HG03442 (cell line): ENCODE measurements at regions not wholly inside any gene's neighbourhood (a gene's known extent, or its start where the extent isn't known, plus 50 kb on each side); places are given as distances from the start of the nearest gene placed in this dataset.
A peak's percentile ranks its signal among the peaks of the same experiment; 100 is the strongest.

Experiments
- ATAC-seq: cut with Tn5 transposase; IDR thresholded peaks from one replicate; pipeline ENCODE4 v1.9.1; 2021; ENCODE audit warnings: mild to moderate bottlenecking, moderate library complexity; ENCODE audit not compliant: unreplicated experiment

DNA sequence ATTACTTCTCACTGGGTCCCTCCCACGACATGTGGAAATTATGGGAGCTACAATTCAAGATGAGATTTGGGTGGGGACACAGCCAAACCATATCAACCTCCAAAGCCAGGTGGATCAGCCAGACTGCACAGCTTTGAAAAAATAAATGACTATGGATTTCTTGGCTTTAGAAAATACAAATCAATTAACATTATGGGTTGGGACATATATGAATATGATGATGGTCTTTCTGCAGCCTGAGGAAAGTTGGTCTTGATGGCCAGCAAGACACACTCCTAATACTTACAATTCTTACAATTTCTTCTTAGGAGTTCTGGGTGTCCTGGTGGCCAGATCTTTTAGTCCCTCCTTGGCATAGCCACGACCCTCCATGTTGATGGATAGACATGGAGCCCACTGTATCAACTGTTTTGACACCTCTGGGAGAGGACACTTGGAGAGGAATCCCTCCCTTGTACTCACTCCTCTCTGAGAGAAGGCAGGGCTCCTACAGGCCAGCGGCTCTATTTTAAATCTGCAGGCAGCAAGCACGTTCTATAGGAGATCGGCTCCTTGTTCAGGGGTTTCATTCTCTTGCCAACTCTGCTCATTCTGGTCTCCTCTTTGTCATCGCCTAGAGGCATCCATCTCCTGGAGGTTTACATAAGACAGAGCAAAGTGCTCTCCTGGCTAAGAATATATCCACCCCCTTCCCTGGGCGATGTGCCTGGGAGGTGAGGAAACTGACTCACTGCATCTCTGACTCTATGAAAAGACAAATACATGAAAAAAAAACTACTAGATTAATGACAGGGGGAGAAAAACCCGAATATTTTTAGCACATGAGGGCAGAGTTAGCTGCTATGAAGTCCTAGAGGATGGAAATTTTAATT, 145.9 kb downstream of the CARTPT start:
- ATAC-seq: no peak

DNA sequence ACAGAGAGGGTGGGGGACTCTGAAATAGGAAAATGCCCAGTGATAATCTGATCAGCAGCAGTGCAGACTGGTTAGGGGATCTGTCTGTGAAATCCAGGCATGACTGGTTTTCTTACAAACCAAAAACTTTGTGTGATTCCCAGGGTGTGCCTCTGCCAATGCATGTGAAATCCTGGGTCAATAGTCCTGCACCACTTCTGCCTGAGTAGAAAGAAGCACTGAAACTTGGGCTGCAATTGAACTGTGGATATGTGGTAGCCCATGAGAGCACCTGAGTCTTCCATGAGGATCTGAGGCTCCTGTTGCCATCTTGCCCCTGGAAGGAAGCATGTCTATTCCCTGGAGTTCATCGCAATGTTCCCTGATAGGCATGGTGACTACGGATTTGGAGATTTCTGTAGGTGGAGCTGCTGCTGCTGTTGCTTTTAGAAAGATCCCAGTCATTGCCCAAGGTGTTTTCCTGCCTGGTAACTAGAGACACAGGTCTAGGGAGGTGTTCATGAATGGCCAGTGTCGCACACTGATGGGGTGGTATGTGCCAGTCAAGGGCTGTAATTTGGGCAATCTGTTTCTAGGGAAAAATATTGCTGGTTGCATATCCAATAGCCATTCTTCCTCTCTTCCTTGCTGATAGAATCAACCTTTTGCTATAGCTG, 146.7 kb downstream of the CARTPT start:
- no peak for ATAC-seq

DNA sequence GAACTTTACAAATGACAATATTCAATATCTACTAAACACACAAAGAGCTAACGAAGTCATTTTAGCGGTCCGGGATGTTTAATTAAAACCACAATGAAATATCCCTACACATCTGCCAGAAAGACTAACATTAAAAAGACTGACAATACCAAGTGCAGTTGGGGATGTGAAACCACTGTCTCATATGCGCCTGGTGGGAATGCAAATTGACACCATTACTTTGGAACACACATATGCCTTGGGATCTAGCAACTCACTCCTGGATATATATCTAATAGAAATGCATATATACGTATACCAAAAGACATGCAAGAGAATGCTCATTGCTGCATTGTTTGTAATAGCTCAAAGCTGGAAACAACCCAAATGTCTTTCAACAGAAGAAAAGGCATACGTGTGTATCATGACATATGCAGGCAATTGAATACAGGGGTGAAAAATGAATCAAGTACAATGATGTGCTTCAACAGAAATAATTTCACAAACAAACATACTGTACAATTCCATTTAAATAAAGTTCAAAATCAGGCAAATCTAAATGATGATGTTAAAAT, 153.3 kb downstream of the CARTPT start:
- no peak for ATAC-seq

DNA sequence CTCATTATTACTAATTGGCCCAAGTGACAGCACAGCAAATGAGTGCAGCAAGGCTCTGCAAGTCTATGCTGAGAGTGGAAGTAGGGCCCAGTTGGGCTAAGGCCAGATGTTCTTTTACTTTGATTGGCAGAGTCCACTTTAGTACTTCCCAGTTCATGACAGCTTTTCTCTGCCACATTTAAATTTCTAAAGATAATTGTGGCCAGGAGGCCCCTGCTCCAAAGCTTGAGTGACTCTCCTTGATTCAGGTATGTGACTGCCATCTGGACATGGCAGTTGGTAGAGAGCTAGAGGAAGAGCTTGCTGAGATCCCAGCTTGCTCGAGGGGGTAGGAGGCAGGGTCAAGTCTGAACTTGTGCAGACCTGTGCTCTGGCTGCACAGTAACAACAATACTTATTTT, 154.1 kb downstream of the CARTPT start:
- ATAC-seq: no peak

DNA sequence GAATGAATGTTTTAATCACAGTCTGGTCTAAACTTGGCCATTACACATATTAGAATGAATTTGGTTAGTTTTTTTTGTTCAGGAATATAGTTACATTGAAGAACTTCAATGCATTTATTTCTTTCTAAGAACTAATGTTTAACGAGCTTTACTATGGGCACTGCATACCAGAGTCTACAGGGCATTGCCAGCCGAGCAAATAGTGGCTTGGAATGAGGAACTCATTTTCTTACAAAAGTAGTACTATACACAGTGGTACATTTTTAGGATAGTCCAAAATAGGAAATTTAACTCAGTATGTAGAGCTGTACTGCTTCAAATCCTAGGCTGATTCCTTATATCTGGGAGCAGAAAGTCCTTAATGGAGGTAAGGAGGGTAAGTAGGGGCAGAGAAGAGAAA, 155.4 kb downstream of the CARTPT start:
- no peak for ATAC-seq

DNA sequence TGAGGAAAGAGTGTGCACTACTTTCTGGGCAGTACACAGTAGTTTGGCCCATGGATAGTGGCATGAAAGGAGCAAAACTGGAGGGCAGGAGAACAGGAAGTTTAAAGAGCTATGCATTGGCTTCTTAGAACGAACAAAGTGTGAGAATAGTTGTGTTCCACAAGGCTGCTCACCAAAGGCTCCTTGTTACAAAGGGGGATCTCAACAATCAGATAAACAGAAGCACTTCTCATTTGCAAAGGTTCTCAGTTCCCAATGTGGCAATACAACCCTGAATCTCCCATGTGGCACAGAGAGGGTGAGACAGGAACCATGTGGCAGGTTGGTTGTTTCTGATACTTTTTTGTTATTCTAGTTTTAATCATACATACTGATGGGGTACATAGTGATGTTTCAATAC, 158.4 kb downstream of the CARTPT start:
- no peak for ATAC-seq

DNA sequence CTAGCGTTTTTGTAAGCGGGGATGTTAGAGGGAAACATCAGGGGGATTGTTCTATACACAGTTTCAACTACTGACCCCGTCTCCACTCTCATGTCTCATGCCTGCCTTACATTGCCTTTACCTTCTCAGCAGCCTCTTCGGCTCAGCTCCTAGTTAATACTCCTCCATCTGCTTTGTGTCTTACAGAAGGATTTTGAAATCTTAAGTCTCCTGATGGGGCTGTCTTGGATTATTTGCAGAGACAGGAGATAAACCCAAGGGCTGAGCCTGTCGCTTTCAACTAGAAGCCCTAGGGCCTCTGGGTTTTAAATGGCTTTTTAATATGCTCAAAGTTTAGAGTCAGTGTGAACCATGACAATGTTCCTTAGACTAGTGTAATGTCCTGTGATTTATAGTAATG, 161.5 kb downstream of the CARTPT start:
- no peak for ATAC-seq

DNA sequence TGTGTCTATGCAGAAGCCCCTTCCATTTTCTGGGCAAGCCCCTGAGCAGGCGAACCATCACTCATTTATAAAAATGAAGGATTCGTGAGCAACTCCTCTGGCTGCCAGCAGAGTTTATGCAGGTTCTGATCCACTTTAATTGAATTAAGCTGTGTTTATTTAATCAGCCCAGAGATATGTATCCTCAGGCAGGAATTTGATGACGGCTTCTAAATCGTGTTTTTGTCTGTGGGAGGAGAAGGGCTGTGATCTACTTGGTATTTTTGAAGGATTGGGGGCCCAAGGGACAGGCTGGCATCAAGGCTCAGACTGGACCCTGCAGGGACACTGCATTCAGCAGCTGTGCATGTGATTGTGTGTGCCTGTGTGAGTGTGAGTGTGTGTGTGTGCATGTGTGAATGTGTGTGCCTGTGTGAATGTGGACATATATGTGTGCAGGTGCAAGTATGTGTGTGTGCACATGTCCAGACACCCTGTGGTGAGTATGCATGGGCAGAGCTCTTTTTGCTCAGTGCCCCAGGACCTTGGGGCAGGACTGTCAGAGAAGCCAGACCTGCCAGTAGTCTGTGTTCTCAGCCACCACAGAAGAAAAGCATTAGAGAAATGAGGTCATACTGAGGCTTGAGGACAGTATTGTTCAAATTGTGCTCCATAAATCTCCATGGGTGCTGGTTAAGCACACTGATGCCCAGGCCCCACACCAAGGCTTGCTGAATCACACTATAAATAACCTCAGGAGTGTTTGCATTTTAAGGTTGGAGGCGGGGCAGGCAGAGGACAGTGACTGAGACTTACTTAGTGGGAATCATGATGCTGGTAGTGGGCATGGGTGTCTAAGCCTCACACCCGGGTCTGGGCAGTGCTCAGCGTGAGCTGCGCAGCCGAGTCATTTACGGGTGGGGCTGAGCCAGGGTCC, 164.0 kb downstream of the CARTPT start:
- no peak for ATAC-seq

DNA sequence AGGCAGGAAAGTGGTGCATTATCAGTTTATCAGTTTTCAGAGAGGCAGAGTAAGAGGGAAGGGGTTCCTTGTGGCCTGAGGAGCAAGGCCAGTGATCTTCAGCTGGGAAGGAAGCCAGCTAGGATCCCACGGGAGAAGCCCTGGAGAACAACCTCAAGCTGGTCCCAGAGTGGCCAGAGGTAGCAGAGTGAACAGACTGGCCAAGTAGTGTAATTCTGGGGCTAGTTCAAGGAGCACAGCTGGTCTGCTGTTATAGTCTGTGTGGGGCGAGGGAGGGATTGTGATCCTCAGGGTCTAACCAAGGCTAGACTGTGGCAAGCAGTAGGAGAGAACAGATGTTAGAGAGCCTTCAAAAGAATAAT, 164.6 kb downstream of the CARTPT start:
- no peak for ATAC-seq

DNA sequence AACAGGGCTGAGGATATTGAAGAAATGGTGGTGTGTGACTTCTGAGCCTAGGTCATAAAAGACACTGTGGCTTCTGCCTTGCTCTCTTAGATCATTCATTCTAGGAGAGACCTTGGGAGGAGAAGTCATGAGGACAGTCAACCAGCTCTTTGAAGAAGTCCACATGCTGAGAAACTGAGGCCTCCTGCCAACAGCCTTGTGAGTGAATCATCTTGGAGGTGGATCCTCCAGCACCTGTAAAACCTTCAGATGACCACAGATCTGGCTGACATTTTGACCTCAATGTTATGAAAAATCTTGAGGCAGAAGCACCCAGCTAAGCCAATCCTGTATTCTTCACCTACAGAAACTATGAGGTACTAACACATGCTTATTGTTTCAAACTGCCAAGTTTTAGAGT, 165.9 kb downstream of the CARTPT start:
- ATAC-seq: no peak

DNA sequence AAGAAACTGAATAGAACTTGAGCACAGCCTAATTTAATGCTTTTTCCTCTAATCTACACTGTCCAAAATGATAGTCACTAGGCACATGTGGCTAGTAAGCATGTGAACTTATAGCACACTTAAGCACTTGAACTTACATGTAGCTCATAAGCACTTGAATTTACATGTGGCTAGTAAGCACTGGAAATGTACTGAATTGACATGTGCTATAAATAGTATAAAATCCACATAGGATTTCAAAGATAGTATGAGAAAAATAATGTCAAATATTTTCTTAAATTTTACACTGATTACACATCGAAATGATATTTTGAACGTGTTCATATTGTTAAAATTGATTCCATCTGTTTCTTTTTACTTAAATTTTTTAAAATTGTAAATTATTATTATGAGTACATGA, 167.3 kb downstream of the CARTPT start:
- no peak for ATAC-seq

DNA sequence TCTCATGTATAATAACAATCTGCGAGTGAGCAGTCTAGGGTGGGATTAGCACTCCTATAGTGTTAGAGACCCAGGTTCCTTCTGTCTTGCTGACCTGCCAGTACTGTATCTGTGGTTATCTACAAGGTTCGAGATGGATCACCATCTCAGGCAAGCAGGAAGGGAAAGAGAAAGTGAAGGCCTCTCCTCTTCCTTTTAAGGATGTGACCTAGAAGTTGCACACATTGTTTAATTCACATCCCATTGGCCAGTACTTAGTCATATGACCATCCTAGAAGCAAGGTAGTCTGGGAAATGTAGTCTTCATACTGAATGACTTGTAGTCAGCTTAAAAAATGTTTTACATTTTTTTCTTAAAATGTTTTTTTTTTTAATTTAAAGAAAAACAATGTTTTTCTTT, 168.6 kb downstream of the CARTPT start:
- peak; percentile 99 for ATAC-seq

DNA sequence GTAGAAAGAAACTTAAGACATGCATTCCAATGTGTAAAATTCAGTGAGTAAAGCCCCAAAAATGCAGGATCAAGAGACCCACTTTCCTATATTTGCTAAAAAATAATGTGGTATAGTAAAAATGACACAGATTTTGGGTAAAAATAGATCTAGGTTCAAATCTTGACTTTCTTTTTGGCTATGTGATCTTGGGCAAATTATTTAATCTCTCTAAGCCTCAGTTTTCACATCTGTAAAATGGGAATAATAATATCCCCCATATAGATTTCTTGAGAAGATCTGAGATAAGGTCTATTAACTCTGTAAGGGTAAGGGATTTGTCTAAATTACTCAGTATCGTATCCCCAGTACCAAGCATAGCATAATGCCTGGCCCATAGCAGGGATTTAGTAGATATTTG, 172.3 kb downstream of the CARTPT start:
- no peak for ATAC-seq

DNA sequence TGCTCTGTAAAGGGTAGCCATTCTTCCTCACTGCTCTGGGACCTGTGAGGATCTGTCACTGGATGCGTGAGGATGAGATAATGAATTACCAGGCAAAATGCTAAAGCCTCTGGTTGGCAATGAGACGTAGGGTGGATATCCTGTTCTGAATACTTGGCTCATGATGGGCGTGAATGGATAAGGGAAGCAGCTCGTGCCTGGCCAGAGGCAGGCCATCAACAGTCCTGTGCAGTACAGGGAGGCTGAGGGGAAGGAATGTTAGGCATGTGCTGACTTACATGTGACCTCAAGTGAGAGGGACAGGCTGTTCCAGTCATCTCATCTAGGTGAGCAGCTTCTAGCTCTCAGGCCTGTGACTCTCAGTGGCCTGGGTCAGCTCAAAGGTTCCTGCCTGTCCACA, 172.8 kb downstream of the CARTPT start:
- ATAC-seq: no peak

DNA sequence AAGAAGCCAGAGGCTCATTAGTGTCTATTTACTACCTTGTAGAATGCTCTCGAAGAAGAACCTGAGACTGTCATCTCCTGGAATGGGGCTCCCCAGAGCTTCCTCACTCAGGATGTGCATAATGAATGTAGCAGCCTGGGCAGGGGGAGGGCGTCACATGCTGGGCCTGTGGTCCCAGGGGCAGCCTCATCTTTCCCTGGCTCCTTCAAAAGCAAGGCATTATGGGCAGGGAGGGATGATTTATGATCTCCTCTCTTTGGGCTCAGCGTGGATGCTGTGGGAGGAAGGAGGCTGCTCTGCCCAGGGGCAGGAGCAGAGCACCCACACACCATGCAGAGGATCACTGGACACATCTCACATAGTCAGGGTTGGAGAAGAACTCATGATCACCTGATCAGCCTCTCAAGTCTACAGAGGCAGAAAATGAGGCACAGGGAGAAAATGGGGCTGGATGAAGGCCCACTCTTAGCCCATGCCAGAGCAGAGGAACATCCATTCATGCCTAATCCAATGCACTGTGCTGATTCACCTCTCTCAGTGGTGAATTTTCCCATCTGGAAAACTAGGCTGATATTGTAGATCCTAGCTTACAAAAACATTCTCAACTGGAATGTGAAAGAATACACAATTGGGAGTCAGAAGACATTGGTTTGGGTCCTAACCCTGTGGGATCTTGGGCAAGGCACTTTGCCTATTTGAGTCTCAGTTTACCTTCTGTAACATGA, 173.7 kb downstream of the CARTPT start:
- no peak for ATAC-seq

DNA sequence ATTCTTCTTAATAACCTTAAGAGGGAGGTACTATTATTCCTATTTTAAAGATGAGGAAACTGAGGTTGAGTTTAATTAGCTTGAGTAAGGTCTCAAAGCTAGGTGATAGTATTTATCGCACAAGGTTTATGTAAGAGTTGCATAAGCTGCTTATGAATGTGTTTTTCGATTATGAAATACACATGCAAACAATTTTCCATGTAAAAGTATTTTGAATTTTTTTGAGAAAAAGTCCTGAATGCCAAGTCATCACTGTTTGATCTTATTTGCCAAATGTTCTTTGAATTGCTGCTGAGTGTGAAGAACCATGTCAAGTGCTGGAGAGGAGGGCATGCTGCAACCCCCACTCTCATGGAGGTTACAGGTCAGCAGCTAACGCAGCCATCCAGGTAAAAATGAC, 174.4 kb downstream of the CARTPT start:
- ATAC-seq: no peak

DNA sequence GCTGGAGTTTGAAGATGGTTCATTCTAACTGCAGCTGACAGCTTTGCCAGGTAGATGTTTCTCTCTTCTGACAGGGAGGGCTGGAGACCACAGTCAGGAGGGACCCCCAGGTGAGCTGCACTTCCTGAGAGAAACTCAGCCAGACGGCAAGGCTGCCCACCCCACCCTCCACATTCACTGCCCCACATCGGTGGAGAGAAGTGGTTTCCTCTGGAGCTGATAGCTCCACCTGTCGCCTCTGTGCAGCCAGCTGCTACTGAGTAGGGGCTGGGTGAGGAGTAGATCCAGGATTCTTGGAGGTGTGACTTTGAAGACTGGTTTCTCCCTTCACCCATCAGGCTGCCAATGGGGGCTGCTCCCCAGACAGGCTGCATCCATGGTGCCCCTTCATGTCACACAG, 175.0 kb downstream of the CARTPT start:
- ATAC-seq: no peak

DNA sequence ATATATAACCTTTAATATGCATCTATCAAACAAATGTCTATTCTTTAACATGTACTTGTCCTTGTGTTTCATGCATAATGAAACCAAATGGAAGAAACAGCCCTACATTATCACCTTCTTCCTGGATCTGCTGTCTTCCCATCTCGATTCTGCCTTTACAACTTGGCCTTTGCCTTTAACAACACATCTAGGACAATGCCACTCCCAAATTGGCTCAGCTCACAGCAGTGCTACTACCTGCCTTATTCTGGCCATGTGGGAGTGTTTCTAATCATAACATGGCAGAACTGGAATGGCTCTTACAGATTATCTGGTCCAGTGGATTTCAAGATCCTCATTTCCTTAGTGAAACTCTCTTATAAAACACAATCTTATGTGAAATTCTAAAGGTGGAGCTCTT, 176.5 kb downstream of the CARTPT start:
- no peak for ATAC-seq

DNA sequence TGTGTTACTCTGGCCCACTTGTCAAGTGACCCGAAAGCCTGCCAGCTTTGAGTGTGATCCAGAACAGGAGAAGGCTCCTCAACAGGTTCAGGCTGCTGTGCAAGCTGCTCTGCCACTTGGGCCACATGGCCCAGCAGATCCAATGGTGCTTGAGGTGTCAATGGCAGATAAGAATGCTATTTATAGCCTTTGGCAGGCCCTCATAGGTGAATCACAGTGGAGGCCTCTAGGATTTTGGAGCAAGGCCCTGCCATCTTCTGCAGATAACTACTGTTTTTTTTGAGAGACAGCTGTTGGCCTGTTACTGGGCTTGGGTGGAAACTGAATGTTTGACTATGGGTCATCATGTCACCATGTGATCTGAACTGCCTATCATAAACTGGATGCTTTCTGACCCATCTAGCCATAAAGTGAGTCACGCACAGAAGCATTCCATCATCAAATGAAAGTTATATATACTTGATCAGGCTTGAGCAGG, 180.8 kb downstream of the CARTPT start:
- no peak for ATAC-seq

DNA sequence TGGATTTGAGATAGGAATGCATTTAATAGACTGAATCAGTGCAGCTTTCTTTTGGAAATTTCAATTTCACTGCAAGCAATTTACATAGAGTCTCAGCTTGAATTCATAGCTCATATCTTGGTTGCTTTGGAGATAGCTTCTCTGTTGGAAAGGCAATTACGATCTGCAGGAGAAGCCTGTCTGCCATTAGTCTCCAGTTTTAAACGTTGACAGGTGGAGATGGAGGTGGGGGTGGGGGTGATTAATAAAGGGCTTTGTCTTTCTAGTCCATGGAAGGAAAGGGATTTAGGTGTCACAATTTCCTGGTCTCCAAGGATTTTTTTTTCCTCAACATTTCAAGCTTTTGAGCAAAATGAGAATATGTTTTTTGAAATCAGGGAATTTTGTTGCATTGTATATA, 184.7 kb downstream of the CARTPT start:
- ATAC-seq: no peak

DNA sequence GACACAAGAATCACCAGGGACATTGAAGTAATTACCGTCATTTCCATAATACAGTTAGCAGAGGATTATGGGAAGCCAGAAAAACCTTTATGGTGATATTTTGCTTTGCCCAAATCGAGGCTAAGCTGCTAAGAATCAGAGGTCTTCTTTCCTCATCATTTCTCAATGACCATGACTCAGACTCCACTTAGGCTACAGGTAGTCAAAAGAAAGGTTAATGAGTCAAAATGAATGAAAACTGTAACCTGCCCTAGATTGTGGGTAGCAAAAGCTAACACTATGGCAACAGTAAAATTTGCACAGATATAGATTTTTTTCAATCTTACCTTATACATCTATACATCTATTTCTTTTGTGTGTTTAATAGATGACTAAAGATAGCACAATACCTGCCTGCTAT, 185.8 kb downstream of the CARTPT start:
- ATAC-seq: no peak
